ENCODE measurements at regions not wholly inside any gene's neighbourhood (a gene's known extent, or its start where the extent isn't known, plus 50 kb on each side); places are given as distances from the start of the nearest gene placed in this dataset.

DNA sequence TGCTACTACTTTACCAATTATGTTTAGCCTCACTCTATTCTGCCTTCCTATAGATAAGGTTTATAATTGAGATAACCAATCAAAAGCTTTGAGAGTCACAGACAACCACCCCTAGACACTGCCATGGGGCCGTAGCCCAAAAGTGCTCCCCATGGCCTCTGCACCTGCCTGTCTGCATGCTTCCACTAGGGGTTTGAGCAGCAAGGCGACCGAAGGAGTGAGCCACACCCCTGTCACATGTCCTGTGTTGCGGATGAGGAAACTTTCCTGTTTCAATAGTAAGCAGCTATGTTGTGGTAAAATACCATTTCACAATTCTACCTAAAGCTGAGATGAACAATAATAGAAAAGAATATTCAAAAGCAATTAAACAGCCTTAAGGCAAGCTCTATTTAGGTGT, 856.0 kb upstream of the FRG1 start:
- 76 to 79% methylated on average over 4 of the region's 4 CpGs for whole genome bisulfite sequencing, 2 donors
- H3K27ac ChIP-seq = no peak overlapping the region
- TF ChIP-seq, protein P1, sequence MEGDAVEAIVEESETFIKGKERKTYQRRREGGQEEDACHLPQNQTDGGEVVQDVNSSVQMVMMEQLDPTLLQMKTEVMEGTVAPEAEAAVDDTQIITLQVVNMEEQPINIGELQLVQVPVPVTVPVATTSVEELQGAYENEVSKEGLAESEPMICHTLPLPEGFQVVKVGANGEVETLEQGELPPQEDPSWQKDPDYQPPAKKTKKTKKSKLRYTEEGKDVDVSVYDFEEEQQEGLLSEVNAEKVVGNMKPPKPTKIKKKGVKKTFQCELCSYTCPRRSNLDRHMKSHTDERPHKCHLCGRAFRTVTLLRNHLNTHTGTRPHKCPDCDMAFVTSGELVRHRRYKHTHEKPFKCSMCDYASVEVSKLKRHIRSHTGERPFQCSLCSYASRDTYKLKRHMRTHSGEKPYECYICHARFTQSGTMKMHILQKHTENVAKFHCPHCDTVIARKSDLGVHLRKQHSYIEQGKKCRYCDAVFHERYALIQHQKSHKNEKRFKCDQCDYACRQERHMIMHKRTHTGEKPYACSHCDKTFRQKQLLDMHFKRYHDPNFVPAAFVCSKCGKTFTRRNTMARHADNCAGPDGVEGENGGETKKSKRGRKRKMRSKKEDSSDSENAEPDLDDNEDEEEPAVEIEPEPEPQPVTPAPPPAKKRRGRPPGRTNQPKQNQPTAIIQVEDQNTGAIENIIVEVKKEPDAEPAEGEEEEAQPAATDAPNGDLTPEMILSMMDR (IDR thresholded peaks at IDR 0.05) = no peak
- TF ChIP-seq POLR2A (IDR thresholded peaks at IDR 0.05) = no peak

DNA sequence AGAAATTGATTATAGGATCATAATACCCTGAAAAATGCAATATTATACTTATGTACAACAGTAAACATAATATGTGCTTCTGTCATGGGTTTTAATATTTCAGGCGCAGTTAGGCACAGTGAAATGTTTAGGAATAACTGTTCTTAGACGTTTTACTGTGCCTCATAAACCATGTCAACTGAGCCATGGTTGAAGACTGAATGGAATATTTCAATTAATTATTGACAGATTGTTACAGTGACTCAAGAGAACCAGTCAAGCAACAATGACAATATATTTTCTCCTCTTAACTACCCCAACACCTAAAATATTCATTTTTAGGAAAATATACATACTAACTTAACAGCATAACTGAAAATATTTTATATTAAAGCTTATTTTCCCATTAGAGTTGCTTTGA, 852.7 kb upstream of the FRG1 start:
- DNase-seq = no peak
- Histone ChIP-seq H3K36me3 (no peaks in the 10 kb centered on the region), H3K27me3 (no peaks in the 10 kb centered on the region), H3K4me3 (replicated peaks in 1 of 3) (no peak overlapping the region), H3K9me3 (no peaks in the 10 kb centered on the region), H3K27ac (no peak overlapping the region), H3K4me1 (no peaks in the 10 kb centered on the region)
- intact Hi-C loops (cut with DNase I) = no loop called here
- TF ChIP-seq, protein P1 (IDR thresholded peaks at IDR 0.05) = no peak
- no peak for TF ChIP-seq POLR2A (IDR thresholded peaks at IDR 0.05)
- WGBS, 2 donors = 90 to 93% methylated on average over 2 of the region's 2 CpGs

More for the DNA sequence above, 856.0 kb upstream of the FRG1 start:
- no peaks in the 10 kb centered on the region for H3K4me1 ChIP-seq
- no peaks in the 10 kb centered on the region for H3K36me3 ChIP-seq
- H3K4me3 ChIP-seq (replicated peaks in 1 of 3) = no peak overlapping the region
- no peaks in the 10 kb centered on the region for H3K27me3 ChIP-seq
- no peaks in the 10 kb centered on the region for H3K9me3 ChIP-seq
- intact Hi-C loops (cut with DNase I) = no loop called here
- DNase-seq = no peak

DNA sequence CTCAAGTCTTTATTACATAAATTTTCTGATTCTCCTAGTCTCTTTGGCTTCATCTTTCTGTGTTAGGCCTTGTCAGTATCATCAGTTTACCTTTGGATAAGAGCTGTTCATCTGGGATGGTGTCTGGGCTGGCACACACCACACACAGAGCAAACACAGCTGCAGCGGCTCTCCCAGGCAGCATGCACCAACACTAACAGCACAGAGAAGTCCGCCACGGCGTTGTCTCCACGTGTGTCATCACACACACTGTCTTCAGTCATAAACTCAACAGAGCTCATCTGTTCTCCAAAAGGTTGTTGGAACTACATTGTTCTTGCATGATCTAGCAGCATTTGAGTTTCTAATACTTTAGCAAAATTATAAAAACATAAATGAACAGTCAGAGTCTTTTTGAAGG, 851.9 kb upstream of the FRG1 start:
- DNase-seq = no peak
- WGBS, 2 donors = 73 to 83% methylated on average over 5 of the region's 5 CpGs
- H3K4me3 ChIP-seq (replicated peaks in 1 of 3) = no peak overlapping the region
- no peaks in the 10 kb centered on the region for H3K36me3 ChIP-seq
- no peaks in the 10 kb centered on the region for H3K9me3 ChIP-seq
- TF ChIP-seq POLR2A (IDR thresholded peaks at IDR 0.05) = no peak
- TF ChIP-seq, protein P1 (IDR thresholded peaks at IDR 0.05) = no peak
- H3K27me3 ChIP-seq = no peaks in the 10 kb centered on the region
- intact Hi-C loops (cut with DNase I) = no loop called here
- no peak overlapping the region for H3K27ac ChIP-seq
- no peaks in the 10 kb centered on the region for H3K4me1 ChIP-seq

DNA sequence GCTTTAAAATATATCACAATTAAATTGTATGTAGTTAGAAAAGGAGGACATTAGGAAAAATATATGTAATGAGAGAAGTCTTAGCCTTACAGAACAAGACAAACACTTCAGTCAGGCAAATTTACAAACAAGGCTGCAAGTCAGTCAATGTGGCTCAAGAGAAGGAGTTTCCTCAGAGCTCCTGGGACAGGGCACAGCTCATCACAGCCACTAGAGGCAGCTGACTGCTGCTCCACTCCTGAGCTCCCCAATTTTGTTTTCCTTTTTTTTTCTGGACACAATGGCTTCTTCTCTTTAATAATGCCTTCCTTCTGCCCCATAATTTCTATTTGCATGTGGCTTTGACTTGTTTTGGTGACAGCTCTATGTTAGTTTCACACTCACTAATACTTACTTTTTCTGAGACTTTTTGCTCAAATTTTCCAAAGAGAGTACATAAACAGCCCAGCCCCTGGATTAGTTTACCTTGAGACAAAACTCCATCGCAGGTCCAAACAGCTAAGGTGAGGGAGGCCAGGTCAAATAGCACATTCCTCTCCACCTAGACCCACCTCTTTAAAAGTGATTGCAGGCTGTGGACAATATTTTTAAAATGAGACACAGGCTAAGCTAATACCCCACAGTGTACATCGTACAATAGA, 850.4 kb upstream of the FRG1 start:
- H3K9me3 ChIP-seq = no peaks in the 10 kb centered on the region
- peak; percentile 22 to 29 for DNase-seq
- H3K36me3 ChIP-seq = no peaks in the 10 kb centered on the region
- TF ChIP-seq, protein P1 (IDR thresholded peaks at IDR 0.05) = peak in 5 of 6 experiments; percentile 25 to 51 (median 30)
- TF ChIP-seq POLR2A (IDR thresholded peaks at IDR 0.05) = no peak
- no peaks in the 10 kb centered on the region for H3K4me1 ChIP-seq
- H3K27me3 ChIP-seq = no peaks in the 10 kb centered on the region
- H3K27ac ChIP-seq = no peak overlapping the region
- 70 to 71% methylated on average over 2 of the region's 2 CpGs for WGBS, 2 donors
- no peak overlapping the region for H3K4me3 ChIP-seq (replicated peaks in 1 of 3)
- intact Hi-C loops (cut with DNase I) = no loop called here

DNA sequence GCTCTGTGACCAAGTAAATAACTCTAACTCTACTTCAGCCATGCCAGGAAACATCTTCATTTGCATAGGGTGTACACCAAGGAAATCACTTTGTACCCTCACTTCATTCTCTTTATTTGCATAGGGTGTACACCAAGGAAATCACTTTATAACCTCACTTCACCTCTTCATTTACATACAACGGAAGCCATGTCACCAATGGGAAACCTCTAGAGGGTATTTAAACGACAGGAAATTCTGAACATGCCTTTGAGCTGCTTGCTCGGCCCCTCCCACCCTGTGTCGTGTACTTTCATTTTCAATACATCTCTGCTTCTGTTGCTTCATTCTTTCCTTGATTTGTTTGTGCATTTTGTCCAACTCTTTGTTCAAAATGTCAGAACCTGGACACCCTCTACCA, 848.1 kb upstream of the FRG1 start:
- H3K27me3 ChIP-seq = no peaks in the 10 kb centered on the region
- TF ChIP-seq, protein P1 (IDR thresholded peaks at IDR 0.05) = no peak
- TF ChIP-seq POLR2A (IDR thresholded peaks at IDR 0.05) = no peak
- no peaks in the 10 kb centered on the region for H3K4me1 ChIP-seq
- H3K27ac ChIP-seq = no peak overlapping the region
- H3K9me3 ChIP-seq = no peaks in the 10 kb centered on the region
- no peak overlapping the region for H3K4me3 ChIP-seq (replicated peaks in 1 of 3)
- 63 to 66% methylated on average over 4 of the region's 4 CpGs for WGBS, 2 donors
- no peak for DNase-seq
- H3K36me3 ChIP-seq = no peaks in the 10 kb centered on the region
- intact Hi-C loops (cut with DNase I) = no loop called here

Measured in thyroid gland (tissue), 4 donors.